HepG2 (cell line): ENCODE measurements at regions not wholly inside any gene's neighbourhood (a gene's known extent, or its start where the extent isn't known, plus 50 kb on each side); places are given as distances from the start of the nearest gene placed in this dataset.

Experiments used
- EZH2 ChIP-seq: conservative IDR thresholded peaks from 2 replicates; pipeline ENCODE4 v1.6.1; 2012; ENCODE audit warnings: mild to moderate bottlenecking, low read depth, low read length, moderate library complexity
- MAFF ChIP-seq: IDR thresholded peaks from 2 replicates; pipeline ENCODE4 v1.6.1; 2011; ENCODE audit warnings: low read depth, low read length, improper control_type of control experiment
- NFRKB ChIP-seq: fragments of 450-650 bp; IDR thresholded peaks from 2 replicates; pipeline ENCODE4 v1.6.1; 2017
- POLR2AphosphoS5 ChIP-seq: IDR thresholded peaks from 2 replicates; pipeline ENCODE4 v1.6.1; 2012; ENCODE audit warnings: low read depth, low read length
- SUZ12 ChIP-seq: fragments of 150-350 bp; IDR thresholded peaks from 2 replicates; pipeline ENCODE4 v1.6.1; 2014; ENCODE audit warnings: low read depth, low read length
- ZNF768 ChIP-seq: sonication (generic); formaldehyde crosslinking; IDR thresholded peaks from 2 replicates; pipeline ENCODE4 v1.4.0; 2020; ENCODE audit warnings: missing genetic modification reagents
- ZZZ3 ChIP-seq: sonication (generic); formaldehyde crosslinking; IDR thresholded peaks from 2 replicates; pipeline ENCODE4 v1.4.0; 2020; ENCODE audit warnings: missing genetic modification reagents, mild to moderate bottlenecking, borderline replicate concordance
- TF ChIP-seq, protein P1 (sequence below): sonication (generic); formaldehyde crosslinking; IDR thresholded peaks from 2 replicates; pipeline ENCODE4 v1.5.0; 2020; ENCODE audit warnings: mild to moderate bottlenecking, missing genetic modification reagents, moderate library complexity
- TF ChIP-seq, protein P2 (sequence below): sonication (generic); formaldehyde crosslinking; IDR thresholded peaks from 2 replicates; pipeline ENCODE4 v1.8.1; 2023; ENCODE audit warnings: mild to moderate bottlenecking, inconsistent platforms, moderate library complexity, missing genetic modification reagents, borderline replicate concordance

DNA sequence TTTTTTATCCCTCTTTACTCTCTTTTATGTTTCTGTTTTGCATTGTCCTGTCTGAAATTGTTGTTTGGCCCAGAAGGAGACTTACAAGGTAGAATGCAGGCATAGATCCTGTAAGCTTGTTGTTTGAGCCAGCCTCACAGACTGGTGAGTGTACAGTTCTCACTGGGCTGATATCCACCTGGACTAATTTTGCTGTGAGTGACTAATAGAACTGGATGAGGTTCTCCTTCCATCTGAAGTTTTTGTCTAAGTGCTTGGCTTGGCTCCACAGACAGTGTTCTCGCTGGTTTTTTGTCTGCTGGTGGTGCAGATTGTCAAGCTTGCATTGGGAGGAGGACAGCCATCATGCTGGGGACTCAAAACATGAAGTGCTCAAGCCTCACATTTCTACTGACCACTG, 495.7 kb downstream of the TSN start:
- TF ChIP-seq, protein P1, sequence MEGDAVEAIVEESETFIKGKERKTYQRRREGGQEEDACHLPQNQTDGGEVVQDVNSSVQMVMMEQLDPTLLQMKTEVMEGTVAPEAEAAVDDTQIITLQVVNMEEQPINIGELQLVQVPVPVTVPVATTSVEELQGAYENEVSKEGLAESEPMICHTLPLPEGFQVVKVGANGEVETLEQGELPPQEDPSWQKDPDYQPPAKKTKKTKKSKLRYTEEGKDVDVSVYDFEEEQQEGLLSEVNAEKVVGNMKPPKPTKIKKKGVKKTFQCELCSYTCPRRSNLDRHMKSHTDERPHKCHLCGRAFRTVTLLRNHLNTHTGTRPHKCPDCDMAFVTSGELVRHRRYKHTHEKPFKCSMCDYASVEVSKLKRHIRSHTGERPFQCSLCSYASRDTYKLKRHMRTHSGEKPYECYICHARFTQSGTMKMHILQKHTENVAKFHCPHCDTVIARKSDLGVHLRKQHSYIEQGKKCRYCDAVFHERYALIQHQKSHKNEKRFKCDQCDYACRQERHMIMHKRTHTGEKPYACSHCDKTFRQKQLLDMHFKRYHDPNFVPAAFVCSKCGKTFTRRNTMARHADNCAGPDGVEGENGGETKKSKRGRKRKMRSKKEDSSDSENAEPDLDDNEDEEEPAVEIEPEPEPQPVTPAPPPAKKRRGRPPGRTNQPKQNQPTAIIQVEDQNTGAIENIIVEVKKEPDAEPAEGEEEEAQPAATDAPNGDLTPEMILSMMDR = no peak
- TF ChIP-seq ZNF768 (CRISPR knock-in tag) (no peak), MAFF (no peak), ZZZ3 (CRISPR knock-in tag) (no peak), NFRKB (no peak), POLR2AphosphoS5 (no peak), EZH2 (no peak), SUZ12 (no peak)
- TF ChIP-seq, protein P2, sequence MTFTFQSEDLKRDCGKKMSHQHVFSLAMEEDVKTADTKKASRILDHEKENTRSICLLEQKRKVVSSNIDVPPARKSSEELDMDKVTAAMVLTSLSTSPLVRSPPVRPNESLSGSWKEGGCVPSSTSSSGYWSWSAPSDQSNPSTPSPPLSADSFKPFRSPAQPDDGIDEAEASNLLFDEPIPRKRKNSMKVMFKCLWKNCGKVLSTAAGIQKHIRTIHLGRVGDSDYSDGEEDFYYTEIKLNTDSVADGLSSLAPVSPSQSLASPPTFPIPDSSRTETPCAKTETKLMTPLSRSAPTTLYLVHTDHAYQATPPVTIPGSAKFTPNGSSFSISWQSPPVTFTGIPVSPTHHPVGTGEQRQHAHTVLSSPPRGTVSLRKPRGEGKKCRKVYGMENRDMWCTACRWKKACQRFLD (CRISPR knock-in tag) = no peak
